Hematopoietic multipotent progenitor cell (in vitro differentiated cells): ENCODE measurements at regions not wholly inside any gene's neighbourhood (a gene's known extent, or its start where the extent isn't known, plus 50 kb on each side); places are given as distances from the start of the nearest gene placed in this dataset.

Experiments
- DNase-seq, 3 donors: peaks; one replicate each; pipeline ENCODE4 v3.0.0-alpha.2; 2011 to 2015; ENCODE audit warnings: low read depth in 2 of 3, low spot score in 2 of 3

- DNase-seq: no peak
These were observed 125.0 kb upstream of the JUN start for GRCh38 chr1:58908561-58909560.

GRCh38 chr1:58909914-58910681, 126.3 kb upstream of the JUN start:
- no peak for DNase-seq

- no peak for DNase-seq
These were observed 128.1 kb upstream of the JUN start for GRCh38 chr1:58911841-58912499.

- no peak for DNase-seq
These were observed 131.1 kb upstream of the JUN start for GRCh38 chr1:58914925-58915324.

- no peak for DNase-seq
These were observed 133.6 kb upstream of the JUN start for GRCh38 chr1:58917436-58917835.

- no peak for DNase-seq
These were observed 135.5 kb upstream of the JUN start for GRCh38 chr1:58919226-58919958.

- DNase-seq: peak in 1 of 3 donors; percentile 41
These were observed 136.1 kb upstream of the JUN start for GRCh38 chr1:58919959-58920321.

GRCh38 chr1:58921342-58921741, 137.5 kb upstream of the JUN start:
- DNase-seq: no peak

GRCh38 chr1:58921751-58922150, 137.9 kb upstream of the JUN start:
- DNase-seq: no peak

GRCh38 chr1:58922302-58923089, 138.6 kb upstream of the JUN start:
- peak in 1 of 3 donors; percentile 65 for DNase-seq

GRCh38 chr1:58923090-58923470, 139.2 kb upstream of the JUN start:
- no peak for DNase-seq

GRCh38 chr1:58924016-58924565, 140.2 kb upstream of the JUN start:
- DNase-seq: no peak

- DNase-seq: no peak
These were observed 141.0 kb upstream of the JUN start for GRCh38 chr1:58924821-58925220.

GRCh38 chr1:58925247-58925646, 141.4 kb upstream of the JUN start:
- no peak for DNase-seq

GRCh38 chr1:58926152-58926551, 142.3 kb upstream of the JUN start:
- no peak for DNase-seq

- no peak for DNase-seq
These were observed 143.3 kb upstream of the JUN start for GRCh38 chr1:58927041-58927721.

- DNase-seq: no peak
These were observed 143.9 kb upstream of the JUN start for GRCh38 chr1:58927722-58928085.

- DNase-seq: no peak
These were observed 144.7 kb upstream of the JUN start for GRCh38 chr1:58928514-58928913.
